PC-9 (cell line): ENCODE measurements at regions not wholly inside any gene's neighbourhood (a gene's known extent, or its start where the extent isn't known, plus 50 kb on each side); places are given as distances from the start of the nearest gene placed in this dataset.

ENCODE experiments used
- BruUV-seq: library from RNA; stranded (reverse); fragments of 400-500 nt; replicated peaks from 2 replicates; lab custom pipeline; 2021; lab: Mats Ljungman, UMichigan
- CTCF ChIA-PET: fragments of 300-600 bp; sonication (Branson Sonifier 250); formaldehyde crosslinking; loops from one replicate; lab custom pipeline; 2022; ENCODE audit warnings: antibody characterized with exemption; lab: Charles Lee
- POLR2A ChIA-PET: fragments of 300-600 bp; sonication (Branson Sonifier 250); formaldehyde crosslinking; loops from one replicate; lab custom pipeline; 2022; ENCODE audit warnings: antibody characterized with exemption; ENCODE audit not compliant: unreplicated experiment; lab: Charles Lee
- DNase-seq, 2 experiments: peaks; one replicate each; pipeline versions ENCODE4 v3.0.0 to v3.0.0-alpha.2; 2015 to 2022; ENCODE audit warnings: mixed read lengths in 1 of 2
- H2AFZ ChIP-seq: fragments of 200-600 bp; sonication (generic); 2 replicates; pipeline ENCODE4 v1.8.1; 2017; ENCODE audit warnings: antibody characterized with exemption
- H3F3A ChIP-seq: fragments of 200-600 bp; sonication (generic); 2 replicates; pipeline ENCODE4 v1.8.1; 2017; ENCODE audit warnings: antibody characterized with exemption, mild to moderate bottlenecking, low read depth; ENCODE audit not compliant: insufficient read depth
- H3K27ac ChIP-seq: fragments of 200-600 bp; sonication (generic); 2 replicates; pipeline ENCODE4 v1.6.1; 2016; ENCODE audit warnings: mixed run types
- H3K27me3 ChIP-seq: fragments of 200-600 bp; sonication (generic); 2 replicates; pipeline ENCODE4 v1.6.1; 2016; ENCODE audit warnings: low read depth, mixed run types; ENCODE audit not compliant: insufficient read depth
- H3K36me3 ChIP-seq: fragments of 200-600 bp; sonication (generic); 2 replicates; pipeline ENCODE4 v1.6.1; 2016; ENCODE audit warnings: low read depth, mixed run types
- H3K4me1 ChIP-seq: fragments of 200-600 bp; sonication (generic); replicated peaks from 2 replicates; pipeline ENCODE4 v1.6.1; 2016; ENCODE audit warnings: mixed run types; ENCODE audit not compliant: insufficient read depth
- H3K4me2 ChIP-seq: fragments of 200-600 bp; sonication (generic); 2 replicates; pipeline ENCODE4 v1.6.1; 2017; ENCODE audit warnings: mixed run types
- H3K4me3 ChIP-seq: fragments of 200-600 bp; sonication (generic); 2 replicates; pipeline ENCODE4 v1.6.1; 2016; ENCODE audit warnings: mixed run types
- H3K79me2 ChIP-seq: fragments of 200-600 bp; sonication (generic); 2 replicates; pipeline ENCODE4 v1.6.1; 2017; ENCODE audit warnings: low read depth, mixed run types
- H3K9me2 ChIP-seq: fragments of 200-600 bp; sonication (generic); 2 replicates; pipeline ENCODE4 v1.8.1; 2017; ENCODE audit warnings: mild to moderate bottlenecking; ENCODE audit not compliant: insufficient read depth
- H3K9me3 ChIP-seq: fragments of 200-600 bp; sonication (generic); 2 replicates; pipeline ENCODE4 v1.8.1; 2016; ENCODE audit warnings: low read depth; ENCODE audit not compliant: insufficient read depth
- H4K20me1 ChIP-seq: fragments of 200-600 bp; sonication (generic); 2 replicates; pipeline ENCODE4 v1.8.1; 2017; ENCODE audit not compliant: insufficient read depth
- EZH2 ChIP-seq: fragments of 200-600 bp; sonication (generic); IDR thresholded peaks from 2 replicates; pipeline ENCODE4 v1.8.0; 2017; ENCODE audit warnings: antibody characterized with exemption, low read depth
- intact Hi-C: fragments of 100-400 bp; cut with micrococcal nuclease; formaldehyde crosslinking; loops from one replicate; pipeline ENCODE4 v1.10.0; 2022; ENCODE audit not compliant: unreplicated experiment
- TF ChIP-seq, protein P1 (sequence below): fragments of 200-600 bp; sonication (generic); conservative IDR thresholded peaks from 2 replicates; pipeline ENCODE4 v1.6.1; 2017; ENCODE audit warnings: mixed run types, antibody characterized with exemption, mild to moderate bottlenecking, moderate library complexity

DNA sequence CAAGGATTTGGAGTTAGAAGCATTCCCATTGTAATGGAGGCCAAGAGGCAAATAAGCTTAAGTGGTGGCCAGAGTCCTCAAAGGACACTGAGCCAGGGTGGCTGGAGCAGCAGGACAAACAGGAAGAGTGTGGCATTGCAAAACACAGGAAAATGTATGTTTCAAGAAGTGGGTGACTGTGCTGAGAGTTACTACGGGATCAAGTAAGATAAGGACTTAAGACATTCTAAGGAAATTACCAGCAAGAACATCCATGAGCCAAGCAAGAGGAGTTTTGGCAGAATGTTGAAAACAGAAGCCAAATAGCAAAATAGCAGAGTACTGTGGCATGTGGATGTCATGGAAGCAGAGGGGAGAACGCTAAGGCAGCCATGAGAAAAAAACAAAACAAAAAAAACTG is 104.2 kb downstream of the RAP2A start:
- Histone ChIP-seq H3K4me3 (no peak overlapping the region), H2AFZ (no peak overlapping the region), H3K4me1 (no peaks in the 10 kb centered on the region), H3K79me2 (no peaks in the 10 kb centered on the region), H3K27me3 (no peaks in the 10 kb centered on the region), H3K9me2 (peaks cover 4% of the 10 kb centered on the region; the same call in 1 of the 2 replicates), H3K36me3 (no peaks in the 10 kb centered on the region), H4K20me1 (no peaks in the 10 kb centered on the region), H3K27ac (no peak overlapping the region), H3F3A (no peaks in the 10 kb centered on the region), H3K9me3 (no peaks in the 10 kb centered on the region), H3K4me2 (no peak overlapping the region)
- BruUV-seq = no TSS peak
- TF ChIP-seq, protein P1, sequence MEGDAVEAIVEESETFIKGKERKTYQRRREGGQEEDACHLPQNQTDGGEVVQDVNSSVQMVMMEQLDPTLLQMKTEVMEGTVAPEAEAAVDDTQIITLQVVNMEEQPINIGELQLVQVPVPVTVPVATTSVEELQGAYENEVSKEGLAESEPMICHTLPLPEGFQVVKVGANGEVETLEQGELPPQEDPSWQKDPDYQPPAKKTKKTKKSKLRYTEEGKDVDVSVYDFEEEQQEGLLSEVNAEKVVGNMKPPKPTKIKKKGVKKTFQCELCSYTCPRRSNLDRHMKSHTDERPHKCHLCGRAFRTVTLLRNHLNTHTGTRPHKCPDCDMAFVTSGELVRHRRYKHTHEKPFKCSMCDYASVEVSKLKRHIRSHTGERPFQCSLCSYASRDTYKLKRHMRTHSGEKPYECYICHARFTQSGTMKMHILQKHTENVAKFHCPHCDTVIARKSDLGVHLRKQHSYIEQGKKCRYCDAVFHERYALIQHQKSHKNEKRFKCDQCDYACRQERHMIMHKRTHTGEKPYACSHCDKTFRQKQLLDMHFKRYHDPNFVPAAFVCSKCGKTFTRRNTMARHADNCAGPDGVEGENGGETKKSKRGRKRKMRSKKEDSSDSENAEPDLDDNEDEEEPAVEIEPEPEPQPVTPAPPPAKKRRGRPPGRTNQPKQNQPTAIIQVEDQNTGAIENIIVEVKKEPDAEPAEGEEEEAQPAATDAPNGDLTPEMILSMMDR = no peak
- TF ChIP-seq EZH2 = no peak
- intact Hi-C loops = no loop called here
- ChIA-PET POLR2A (no interaction called here), CTCF (no interaction called here)
- DNase-seq = no peak

DNA sequence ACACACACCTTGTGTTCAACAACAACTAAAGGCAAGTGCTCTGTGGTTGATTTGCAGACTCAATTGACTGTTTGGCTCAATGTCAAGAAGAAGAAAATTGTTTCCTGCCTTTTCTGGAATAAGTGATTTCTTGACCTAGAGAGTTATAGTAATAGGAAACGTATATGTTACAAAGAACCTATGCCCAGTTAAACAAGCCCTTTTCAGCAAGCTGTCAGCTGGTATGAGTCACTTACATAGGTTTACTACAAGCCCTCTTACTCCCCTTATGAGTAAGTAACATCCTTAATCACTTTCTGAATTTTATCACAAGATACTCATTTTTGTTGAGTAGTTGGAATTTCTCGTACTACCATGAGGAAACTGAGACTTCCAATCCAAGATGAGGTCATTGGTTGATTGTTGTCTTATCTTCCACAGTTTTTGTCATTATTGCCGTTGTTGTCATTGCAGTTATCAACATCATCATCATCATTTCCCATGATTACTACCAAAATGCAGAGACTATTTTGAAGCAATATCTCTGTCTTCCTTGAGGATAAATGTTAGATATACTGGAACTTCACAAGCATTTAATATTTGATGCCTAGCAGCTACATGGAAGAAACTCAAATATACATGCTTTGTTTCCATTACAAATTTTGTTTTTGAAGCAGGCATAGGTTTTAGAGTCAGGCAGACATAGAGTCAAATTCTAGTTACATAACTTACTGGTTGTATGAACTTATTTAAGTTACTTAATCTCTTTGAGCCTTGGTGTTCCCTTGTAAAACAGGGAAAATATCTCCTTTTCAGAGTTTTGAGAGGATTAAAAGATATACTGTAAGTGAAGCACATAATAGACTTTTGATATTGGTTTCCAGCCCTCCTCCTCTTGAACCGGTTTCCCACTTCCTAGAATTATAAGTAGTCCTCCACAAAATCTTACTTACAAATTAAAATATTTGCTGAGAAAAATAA is 106.0 kb downstream of the RAP2A start:
- no peak overlapping the region for H3K27ac ChIP-seq
- H3K9me3 ChIP-seq = no peaks in the 10 kb centered on the region
- intact Hi-C loops = no loop called here
- no peaks in the 10 kb centered on the region for H3K36me3 ChIP-seq
- H3K9me2 ChIP-seq = peaks cover 4% of the 10 kb centered on the region; the same call in 1 of the 2 replicates
- ChIA-PET CTCF (no interaction called here), POLR2A (no interaction called here)
- BruUV-seq = no TSS peak
- H3K27me3 ChIP-seq = no peaks in the 10 kb centered on the region
- no peaks in the 10 kb centered on the region for H3K4me1 ChIP-seq
- no peaks in the 10 kb centered on the region for H4K20me1 ChIP-seq
- no peak overlapping the region for H2AFZ ChIP-seq
- DNase-seq = no peak
- TF ChIP-seq EZH2 = no peak
- H3K79me2 ChIP-seq = no peaks in the 10 kb centered on the region
- no peak overlapping the region for H3K4me2 ChIP-seq
- H3K4me3 ChIP-seq = no peak overlapping the region
- H3F3A ChIP-seq = no peaks in the 10 kb centered on the region

DNA sequence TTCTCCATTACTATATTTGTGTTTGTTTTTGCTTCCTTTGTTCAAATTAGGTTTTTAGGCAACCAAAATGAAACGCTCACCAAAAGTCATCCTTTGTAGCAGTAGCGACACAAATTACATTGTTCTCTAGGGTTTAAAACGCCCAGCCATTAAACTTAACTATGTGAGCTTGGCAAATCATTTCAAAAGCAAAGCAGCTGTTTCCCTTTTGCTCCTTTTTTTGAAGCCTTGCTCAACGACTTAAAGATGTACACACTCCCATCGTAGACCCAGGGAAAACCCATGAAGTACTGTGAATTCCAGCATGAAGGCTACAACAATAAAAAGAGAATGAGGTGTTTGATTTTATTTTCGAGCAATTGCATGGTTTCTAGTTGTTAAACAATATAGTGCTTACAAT is 106.7 kb downstream of the RAP2A start:
- POLR2A ChIA-PET = no interaction called here
- H3K4me3 ChIP-seq = no peak overlapping the region
- no TSS peak for BruUV-seq
- CTCF ChIA-PET = no interaction called here
- no peaks in the 10 kb centered on the region for H3K9me2 ChIP-seq
- TF ChIP-seq, protein P1 = no peak
- no peak for TF ChIP-seq EZH2
- no peaks in the 10 kb centered on the region for H3F3A ChIP-seq
- intact Hi-C loops = no loop called here
- no peak for DNase-seq
- H2AFZ ChIP-seq = no peak overlapping the region
- H4K20me1 ChIP-seq = no peaks in the 10 kb centered on the region
- H3K36me3 ChIP-seq = no peaks in the 10 kb centered on the region
- H3K79me2 ChIP-seq = no peaks in the 10 kb centered on the region
- H3K9me3 ChIP-seq = no peaks in the 10 kb centered on the region
- no peaks in the 10 kb centered on the region for H3K27me3 ChIP-seq
- no peaks in the 10 kb centered on the region for H3K4me1 ChIP-seq
- H3K4me2 ChIP-seq = no peak overlapping the region
- H3K27ac ChIP-seq = no peak overlapping the region
